NOMO-1 treated with dmso at 0.1 percent for 144 hours (cell line): ENCODE measurements at regions not wholly inside any gene's neighbourhood (a gene's known extent, or its start where the extent isn't known, plus 50 kb on each side); places are given as distances from the start of the nearest gene placed in this dataset.

Source experiments
- DNase-seq: peaks from one replicate; lab custom pipeline; 2025; ENCODE audit not compliant: unreplicated experiment; lab: John Stamatoyannopoulos, UW

DNA sequence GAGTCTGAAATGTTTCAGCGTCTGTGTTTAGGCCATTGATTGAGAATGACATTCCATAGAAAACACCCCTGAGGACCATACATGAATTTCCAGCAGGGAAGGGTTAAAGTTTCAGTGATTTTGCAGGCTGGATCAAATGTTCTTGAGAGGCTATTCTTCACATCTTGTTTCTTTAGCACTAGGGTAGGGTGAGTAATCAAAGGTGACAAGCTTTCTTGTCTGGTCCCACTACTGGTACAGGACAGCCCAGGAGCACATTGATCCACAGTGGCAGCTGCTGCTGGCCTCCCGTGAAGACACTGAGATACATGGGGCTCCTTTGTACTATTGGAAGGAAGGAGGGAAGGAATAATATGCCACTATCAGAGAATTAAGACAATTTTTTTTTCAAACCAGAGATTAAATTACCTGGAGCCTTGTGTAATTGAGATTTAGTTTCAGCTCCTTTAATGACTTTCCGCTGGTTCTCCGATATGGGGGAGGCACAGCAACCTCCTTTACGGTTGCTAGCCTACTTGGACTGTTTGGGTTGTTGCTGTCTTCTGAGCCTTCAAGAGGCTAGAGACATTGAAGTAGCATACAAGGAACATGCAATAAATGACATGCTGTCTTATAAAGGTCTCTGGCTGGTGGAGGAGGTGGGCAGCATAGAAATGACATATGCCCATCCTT, 368.9 kb downstream of the SOX11 start:
- no peak for DNase-seq

DNA sequence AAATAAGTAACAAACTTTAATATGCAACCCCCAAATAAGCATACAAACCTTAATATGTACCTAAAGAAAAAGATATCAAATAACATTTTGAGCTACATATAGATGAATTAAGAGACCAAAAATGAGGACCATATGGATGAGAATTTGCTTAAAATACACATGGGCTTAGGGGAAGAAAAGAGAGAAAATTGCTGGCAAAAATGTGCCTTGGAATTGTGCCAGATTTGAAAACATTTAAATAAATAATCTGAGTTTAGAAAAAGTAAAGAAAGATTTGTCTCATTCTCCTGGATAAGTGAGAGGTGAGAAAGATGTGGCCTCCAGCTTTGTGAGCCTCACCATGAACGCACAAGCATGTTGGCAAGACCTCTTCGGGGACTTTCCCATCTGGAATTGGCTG, 372.6 kb downstream of the SOX11 start:
- no peak for DNase-seq

DNA sequence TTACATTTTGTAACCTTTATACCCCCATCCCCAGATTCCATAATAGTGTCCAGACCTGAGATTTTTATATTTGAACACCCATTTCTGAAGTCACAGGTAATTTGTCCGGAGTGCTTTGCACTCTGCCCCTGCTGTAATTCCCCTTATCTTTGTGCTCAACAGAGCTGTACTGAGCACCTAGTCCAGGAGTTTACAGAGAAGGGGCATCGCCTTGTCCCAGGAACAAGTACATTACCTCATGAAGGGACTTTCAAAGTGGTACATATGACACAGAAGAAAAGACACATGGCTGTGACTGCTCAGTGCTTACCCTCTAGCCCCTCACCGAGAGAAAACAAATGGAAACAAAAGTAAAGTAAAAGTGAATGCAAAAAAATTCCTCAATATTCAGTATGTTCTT, 373.5 kb downstream of the SOX11 start:
- no peak for DNase-seq

DNA sequence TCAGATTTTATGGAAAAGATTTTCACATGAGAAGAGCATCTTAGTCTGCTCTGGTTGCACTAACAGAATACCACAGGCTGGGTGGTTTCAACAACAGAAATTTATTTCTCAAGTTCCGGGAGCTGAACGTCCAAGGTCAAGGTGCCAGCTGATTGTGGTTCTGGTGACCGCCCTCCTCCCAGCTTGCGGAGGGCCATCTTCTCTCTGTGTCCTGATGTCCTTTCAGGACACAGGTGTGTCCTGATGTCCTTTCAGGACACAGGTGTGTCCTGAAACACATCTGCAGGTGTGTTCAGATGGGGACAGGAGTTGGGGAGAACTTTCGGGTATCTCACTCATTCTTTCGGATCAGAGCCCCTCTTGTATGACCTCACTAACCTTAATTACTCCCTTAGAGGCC, 374.9 kb downstream of the SOX11 start:
- DNase-seq = no peak

DNA sequence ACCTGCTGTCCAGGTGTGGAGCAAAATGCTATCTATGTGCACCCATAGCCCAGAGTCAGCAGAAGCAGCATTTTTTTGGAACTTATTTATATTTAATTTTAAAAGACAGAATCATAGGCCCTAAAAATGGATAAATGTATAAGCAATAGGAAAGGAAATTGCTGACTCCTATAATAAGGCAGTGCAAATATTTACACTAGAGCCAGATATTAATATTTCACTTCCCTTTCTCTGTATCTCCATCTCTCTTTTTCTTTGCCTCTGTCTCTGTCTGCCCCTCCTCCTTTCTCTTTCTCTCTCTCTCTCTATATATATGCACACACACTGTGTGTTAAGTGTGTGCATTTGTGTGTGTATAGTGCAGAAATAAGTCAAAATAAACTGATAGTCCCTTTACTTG, 375.6 kb downstream of the SOX11 start:
- DNase-seq = no peak

DNA sequence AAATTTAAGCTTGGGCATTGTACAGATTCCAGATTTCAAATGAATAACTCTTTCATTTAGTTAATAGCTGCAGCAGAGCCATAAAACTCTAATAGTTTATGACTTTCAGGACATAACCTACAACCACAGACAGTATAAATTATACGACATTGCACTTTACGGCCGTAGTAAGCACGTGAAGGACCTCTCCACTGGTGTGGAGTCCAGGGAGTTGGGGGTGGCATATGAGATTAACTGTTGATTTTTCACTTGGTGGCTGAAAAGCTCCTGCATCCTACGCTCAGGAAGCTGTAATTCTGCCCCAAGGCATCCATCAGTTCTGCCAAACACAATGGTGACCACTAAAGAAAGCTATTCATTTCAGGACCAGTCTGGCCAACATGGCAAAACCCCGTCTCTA, 376.2 kb downstream of the SOX11 start:
- DNase-seq = no peak

DNA sequence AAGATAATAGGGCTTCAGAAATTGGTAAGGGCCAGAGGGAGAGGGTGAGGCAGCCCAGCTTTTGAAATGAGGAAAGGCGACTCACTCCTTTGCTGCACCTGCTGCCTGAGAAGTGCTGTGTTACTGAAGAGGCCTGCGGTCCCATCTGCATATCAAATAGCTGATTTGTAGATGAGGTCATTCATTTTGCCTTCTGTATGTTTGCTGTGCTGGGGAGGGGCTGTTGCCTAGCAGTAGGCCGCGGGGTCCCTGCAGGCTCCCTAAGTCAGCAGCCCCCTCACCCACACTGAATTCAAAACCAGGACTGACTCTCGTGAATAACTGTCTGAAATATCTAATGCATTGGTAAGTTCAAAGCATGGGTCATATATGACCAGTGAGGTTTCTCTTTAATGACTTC, 377.2 kb downstream of the SOX11 start:
- DNase-seq = no peak

DNA sequence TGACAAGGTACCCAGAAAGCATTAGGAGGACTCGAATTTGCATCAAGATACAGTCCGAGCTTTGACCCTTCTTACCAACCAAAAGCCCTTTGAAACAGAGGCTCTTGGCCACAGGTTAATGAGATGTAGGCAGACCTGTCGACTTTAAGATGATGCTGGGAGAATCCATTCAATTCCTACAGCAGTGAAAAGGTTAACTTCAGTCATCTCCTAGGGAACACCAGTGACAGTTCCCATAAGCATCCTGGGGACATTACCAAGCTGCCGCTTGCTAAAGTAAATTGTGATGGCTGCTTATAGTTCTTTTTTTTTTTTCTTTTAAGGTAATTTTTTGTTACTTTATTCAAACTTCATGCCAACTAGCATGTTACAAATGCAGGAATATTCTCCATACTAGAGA, 379.3 kb downstream of the SOX11 start:
- no peak for DNase-seq

DNA sequence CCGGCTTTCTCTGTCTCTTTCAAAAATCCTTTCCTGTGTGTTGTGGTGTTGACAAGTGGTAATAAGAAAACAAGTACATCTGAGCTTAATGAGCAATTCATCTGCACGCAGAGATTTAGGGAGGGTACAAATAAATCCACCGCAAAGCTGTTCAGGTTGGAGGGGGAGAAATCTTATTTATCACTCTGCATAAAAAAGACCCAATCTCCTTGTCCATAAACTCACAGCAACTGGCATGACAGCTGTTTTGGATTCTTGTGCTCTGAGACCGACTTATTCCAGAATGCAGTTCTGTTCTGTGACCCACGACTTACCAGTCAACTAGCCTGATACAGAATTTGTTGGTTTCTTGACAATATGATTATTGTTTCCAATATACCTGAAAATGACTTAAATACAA, 380.1 kb downstream of the SOX11 start:
- no peak for DNase-seq

DNA sequence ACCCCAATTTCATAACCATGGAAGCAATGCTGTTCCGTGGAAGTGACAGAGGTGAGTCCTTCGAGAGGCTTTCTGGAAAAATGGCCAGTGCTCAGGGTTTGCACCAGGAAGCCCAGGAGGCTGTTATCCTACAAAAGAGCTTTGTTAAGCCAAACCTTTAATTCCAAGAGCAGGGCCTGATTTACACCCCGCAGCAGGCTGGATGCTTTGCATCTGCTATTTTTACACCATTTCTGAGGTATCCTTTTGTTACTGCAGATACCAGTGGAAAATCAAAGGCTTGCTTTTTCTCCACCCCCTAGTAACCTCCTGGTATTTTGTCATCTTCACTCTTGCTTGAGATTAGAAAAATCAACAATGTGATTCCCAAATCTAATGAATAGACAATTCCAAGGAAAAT, 380.6 kb downstream of the SOX11 start:
- no peak for DNase-seq

DNA sequence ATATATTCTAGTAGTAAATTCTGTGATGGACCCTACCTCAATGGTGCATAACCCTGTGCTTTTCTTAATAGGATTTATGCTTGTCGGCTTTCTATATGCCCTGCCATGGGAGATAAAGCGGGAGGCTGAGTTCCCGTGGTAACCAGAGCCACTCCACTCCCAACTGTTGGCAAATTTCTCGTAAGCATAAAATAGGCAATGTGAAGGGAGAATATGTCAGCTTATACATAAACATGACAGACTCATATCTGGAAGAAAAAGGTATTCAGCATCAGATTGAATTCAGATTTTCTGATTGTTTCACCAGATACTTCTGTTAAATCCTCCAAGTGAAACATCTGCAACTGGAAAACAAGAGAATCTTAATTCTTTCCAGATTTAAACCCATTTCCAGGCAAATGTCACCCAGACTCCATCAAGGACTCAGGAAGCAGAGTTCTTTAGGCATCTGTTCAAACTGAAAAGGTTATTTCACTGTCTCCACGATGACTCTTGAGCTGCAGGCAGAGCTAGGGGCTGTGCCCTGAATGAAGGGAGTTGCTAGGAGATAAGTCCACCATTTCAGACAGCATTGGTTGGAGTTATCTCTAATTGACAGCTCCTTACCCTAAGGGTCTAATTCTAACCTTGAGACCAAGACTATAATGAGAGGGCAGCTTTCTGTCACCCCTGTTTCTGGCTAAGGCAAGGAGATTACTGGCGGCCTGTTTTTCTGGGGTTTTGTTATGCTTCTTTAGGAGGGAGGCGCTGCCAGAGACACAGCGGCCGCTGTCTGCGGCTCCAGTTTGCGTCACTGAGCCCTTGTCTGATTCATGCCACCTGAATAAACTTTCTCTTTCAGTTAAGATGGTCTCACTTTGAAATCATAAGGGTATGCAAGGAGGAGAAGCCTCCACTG, 381.3 kb downstream of the SOX11 start:
- no peak for DNase-seq

DNA sequence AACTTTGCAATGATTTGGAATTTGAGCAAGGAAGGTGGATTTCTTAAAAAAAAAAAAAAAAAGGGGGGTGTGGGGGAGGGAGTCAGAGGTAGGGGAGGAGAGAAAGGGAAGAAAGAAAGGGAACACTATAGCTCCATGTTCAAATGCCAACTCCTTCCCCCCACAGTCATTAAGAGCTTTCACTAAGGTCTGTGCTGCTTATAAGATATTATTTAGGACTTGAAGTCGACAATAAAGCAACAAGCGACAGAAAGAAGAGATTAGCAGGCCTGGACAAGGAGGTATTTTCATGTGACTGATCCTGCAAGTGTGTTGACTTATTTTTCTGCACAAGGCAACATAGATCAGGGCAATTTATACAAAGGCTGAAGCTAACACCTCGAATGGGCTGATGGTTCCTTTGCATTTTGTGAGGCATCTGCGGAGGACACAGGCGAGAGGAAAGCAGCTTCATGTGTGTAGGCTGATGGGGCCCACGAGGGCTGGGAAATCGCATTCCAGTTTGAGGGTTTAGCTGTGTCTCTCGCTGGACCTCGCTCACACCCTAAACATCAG, 382.0 kb downstream of the SOX11 start:
- DNase-seq = no peak

DNA sequence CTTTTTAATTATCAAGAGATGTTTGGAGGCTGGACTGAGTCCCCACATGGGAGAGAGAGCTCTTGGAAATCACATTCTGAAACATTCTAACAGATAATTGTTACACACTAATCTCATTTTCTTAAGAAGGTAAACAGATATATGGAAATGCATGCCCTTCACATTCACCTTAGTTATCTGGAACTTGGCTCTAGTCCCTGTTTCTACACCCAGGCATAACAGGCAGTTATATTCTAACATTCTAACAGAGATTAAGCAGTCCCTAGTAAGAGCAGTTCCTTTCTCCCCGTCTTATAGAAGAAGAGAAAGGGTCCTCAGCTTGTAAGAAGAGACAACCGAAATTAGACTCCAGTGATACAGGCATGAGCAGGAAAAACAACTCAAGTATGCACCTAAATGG, 385.4 kb downstream of the SOX11 start:
- DNase-seq = no peak

DNA sequence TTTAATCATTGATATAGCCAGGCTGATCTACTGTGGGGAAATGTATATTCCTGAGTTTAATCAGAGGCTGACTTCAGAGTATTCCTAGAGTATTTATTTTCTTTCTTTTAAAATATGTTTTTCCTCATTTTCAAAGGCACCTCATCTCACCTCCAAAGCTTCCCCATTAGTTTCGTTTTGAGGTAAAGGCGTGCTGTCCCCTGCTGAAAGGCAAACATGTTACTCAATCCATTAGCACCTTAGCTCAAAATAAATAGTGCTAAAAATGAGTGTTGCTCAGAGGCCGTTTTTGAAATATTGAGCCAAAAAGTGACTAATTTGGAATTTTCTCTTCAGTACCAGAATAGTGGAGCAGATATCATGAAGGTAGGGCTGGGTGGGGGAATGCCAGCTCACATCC, 386.2 kb downstream of the SOX11 start:
- no peak for DNase-seq

DNA sequence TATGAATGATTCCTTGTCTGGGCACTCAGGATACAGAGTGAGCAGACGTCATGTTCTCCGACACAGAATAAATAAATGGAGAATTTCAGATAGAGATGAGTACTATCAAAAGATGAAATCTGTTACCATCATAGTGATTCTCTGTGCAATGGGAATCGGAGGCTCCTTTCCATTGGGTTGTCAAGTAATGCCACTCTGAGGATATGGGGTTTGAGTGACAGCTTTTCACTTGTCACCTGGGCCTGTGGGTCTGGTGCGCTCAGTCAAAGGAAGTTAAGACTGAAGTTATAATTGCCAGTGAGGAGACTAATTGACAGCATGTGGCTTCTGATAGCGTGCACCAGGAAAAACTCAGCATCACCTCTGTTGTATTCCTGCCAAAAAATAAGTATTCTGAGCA, 387.2 kb downstream of the SOX11 start:
- DNase-seq = no peak

DNA sequence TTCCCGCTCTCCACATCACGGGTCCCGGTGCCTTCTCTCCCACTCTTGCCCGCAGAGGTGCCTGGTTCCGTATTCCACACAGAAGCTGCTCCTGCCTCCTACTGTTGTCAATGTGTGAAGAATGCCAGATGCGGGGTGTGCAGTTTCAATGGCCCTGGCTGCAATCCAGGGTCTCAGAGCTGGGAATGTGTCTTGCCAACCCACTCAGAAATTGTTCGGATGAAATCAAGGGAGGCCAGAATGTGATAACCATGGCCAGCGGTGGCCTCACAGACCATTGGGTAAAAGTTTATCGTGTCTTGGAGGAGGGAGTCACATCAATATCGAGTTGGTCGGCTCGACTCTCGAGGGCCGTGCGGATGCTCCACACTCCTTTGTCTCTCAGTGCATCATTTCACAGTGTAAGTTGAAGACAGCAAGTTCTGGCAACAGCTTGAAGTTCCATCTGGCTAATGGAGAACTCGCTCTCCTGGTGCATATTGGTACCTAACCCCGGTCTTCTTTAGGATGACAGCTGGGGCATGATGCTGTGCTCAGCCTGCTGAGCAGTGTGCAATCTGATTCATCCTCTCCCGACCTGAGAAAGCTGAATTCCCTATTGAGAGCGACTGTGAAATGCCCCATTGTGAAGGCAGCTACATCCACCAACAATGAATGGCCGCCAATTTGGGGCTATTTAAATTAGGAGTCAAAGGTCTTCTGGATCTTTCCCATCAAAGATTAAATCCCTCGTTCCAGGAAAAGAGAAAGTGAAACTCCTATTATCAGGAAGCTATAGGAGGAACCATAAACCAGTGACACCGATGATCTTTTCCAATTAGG, 389.0 kb downstream of the SOX11 start:
- no peak for DNase-seq

DNA sequence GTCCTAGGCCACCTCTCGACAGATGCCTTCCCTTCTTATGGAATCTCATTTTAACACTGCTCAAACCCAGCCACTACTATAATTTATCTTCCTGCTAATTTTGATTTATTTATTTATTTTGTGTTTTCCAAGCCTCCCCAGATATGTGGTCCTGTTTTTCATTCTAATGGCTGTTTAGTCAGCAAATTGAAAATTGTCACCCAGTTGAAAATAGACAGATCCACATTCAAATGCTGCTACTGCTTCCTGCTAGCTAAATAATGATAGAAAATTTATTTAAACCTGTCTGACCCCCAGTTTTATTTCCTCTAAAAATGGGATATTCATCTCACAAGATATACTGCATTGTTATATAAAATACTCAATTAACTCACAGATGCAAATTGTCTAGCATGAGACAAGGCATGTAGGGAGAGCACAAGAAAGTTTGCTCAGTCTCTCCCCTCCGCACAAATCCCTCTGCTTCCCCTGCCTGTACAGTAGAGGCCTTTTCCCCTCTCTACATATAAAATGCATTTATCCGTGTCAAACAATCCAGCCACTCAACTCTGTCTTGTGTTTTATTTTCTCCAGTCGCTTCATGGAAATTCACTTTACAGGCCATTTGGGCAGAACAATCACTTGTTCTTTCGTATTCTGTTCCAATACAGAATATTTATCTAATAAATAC, 389.9 kb downstream of the SOX11 start:
- no peak for DNase-seq

DNA sequence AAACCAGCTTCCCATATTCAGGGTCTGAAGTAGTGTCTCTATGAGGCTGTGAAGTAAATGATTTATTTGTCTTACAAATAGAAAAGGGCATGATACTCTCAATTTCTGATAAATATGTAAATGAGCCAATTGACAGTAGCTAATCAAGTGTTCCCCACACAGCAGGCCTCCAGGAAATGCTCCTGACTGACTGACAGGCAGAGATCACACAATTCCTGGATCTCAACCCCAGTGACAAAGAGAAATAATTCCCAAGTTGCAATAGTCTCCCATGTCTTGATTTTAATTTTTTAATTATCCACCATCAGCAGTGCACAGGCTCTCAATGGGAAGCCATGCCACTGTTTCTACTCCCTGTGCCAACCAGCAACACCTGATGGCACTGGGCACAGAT, 390.4 kb downstream of the SOX11 start:
- no peak for DNase-seq

DNA sequence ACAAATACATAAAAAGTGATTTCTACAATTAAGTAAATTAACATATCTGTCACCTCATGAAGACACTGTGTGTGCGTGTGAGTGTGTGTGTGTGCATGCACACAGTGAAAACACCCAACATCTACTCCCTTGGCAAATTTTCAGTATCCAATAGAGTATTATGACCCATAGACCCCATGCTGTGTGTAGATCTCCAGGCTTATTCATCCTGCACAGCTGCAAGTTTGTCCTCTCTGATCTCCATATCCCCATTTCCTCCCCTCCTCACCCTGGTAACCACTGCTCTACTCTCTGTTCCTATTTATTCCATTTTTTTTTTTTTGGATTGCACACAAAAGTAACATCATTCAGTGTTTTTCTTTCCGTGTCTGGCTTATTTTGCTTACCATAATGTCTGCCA, 391.0 kb downstream of the SOX11 start:
- no peak for DNase-seq

DNA sequence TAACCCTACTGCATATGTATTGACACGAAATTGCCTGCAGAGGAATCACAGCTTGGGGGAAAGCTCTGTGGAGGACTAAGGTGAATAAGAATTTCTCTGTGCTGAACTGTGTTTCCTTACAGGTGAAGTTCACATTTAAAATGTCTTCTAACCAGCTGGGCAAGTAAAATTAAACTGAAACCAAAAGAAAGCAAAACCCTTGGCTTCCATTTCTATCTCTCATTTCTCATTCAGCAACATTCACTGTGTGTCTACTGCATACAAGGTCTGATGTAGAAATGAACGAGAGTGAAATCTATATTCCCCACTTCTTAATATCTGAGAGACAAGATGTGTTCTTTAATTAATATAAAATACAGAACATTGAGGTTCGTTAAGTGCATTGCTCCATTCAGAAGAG, 397.3 kb downstream of the SOX11 start:
- DNase-seq = no peak

DNA sequence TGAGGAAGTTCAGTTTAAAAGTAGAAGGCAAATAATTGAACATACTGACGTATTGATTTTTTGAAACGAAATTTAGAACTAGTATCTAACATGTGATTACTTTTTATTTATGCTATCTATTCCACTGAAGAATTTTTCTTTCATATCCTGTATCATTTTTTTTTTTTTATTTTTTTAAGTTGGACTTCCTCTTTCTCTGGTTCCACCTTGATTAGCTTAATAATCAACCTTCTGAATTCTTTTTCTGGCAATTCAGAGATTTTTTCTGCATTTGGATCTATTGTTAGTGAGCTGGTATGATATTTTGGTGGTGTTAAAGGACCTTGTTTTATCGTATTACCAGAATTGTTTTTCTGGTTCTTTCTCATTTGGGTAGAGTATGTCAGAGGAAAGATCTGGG, 411.2 kb downstream of the SOX11 start:
- no peak for DNase-seq
